ENCODE measurements at regions not wholly inside any gene's neighbourhood (a gene's known extent, or its start where the extent isn't known, plus 50 kb on each side); places are given as distances from the start of the nearest gene placed in this dataset.
"Not testable (repeated sequence)": the region's sequence is repeated elsewhere in the genome, so short reads cannot be mapped to it uniquely, and the experiment has no call there.

GRCh38 chr6:142645663-142646062 is 299.3 kb downstream of the HIVEP2 start:
- no peak for DNase-seq (ENCODE audit: low spot score)
- H3K4me3 Mint-ChIP-seq (ENCODE audit: unreplicated experiment) = no peak overlapping the region
- H3K9me3 Mint-ChIP-seq (ENCODE audit: unreplicated experiment) = no peaks in the 10 kb centered on the region
- H3K27ac Mint-ChIP-seq (ENCODE audit: unreplicated experiment) = no peak overlapping the region
- peaks cover 10% of the 10 kb centered on the region for H3K4me1 Mint-ChIP-seq (ENCODE audit: unreplicated experiment)
- H3K36me3 Mint-ChIP-seq (ENCODE audit: low read depth, unreplicated experiment) = no peaks in the 10 kb centered on the region
- no peak for TF ChIP-seq CTCF (IDR thresholded peaks at IDR 0.05; ENCODE audit: unreplicated experiment)
- H3K27me3 Mint-ChIP-seq (ENCODE audit: unreplicated experiment) = no peaks in the 10 kb centered on the region

- Mint-ChIP-seq H3K4me1 (ENCODE audit: unreplicated experiment) (peaks cover 10% of the 10 kb centered on the region), H3K27me3 (ENCODE audit: unreplicated experiment) (no peaks in the 10 kb centered on the region), H3K27ac (ENCODE audit: unreplicated experiment) (no peak overlapping the region), H3K9me3 (ENCODE audit: unreplicated experiment) (no peaks in the 10 kb centered on the region), H3K36me3 (ENCODE audit: low read depth, unreplicated experiment) (no peaks in the 10 kb centered on the region), H3K4me3 (ENCODE audit: unreplicated experiment) (no peak overlapping the region)
- TF ChIP-seq CTCF (IDR thresholded peaks at IDR 0.05; ENCODE audit: unreplicated experiment) = no peak
- no peak for DNase-seq (ENCODE audit: low spot score)
Observed at GRCh38 chr6:142647449-142648035, 297.4 kb downstream of the HIVEP2 start.

DNA sequence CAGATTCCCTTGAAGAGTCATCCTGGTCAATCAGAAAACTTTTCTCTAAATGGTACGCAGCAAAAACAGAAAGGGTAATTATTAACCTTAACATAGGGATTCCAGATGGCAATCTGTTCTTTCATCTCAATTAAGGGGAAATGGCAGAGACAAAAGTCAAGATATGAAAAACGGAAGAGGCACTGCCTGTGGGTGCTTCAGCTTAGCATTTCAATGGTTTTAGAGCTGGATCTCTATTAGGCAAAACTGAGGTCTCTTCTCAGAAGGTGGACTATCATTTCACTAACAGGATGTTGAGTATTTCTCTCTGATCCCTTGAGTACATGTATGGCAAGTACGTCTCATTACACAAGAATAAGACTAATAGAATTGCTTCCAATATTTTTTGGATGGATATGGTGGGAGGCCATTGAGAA is 296.9 kb downstream of the HIVEP2 start:
- Mint-ChIP-seq H3K27me3 (ENCODE audit: unreplicated experiment) (peaks cover 1% of the 10 kb centered on the region), H3K36me3 (ENCODE audit: low read depth, unreplicated experiment) (no peaks in the 10 kb centered on the region), H3K4me3 (ENCODE audit: unreplicated experiment) (no peak overlapping the region), H3K4me1 (ENCODE audit: unreplicated experiment) (peaks cover 10% of the 10 kb centered on the region), H3K27ac (ENCODE audit: unreplicated experiment) (no peak overlapping the region), H3K9me3 (ENCODE audit: unreplicated experiment) (no peaks in the 10 kb centered on the region)
- TF ChIP-seq CTCF (IDR thresholded peaks at IDR 0.05; ENCODE audit: unreplicated experiment) = no peak
- no peak for DNase-seq (ENCODE audit: low spot score)

DNA sequence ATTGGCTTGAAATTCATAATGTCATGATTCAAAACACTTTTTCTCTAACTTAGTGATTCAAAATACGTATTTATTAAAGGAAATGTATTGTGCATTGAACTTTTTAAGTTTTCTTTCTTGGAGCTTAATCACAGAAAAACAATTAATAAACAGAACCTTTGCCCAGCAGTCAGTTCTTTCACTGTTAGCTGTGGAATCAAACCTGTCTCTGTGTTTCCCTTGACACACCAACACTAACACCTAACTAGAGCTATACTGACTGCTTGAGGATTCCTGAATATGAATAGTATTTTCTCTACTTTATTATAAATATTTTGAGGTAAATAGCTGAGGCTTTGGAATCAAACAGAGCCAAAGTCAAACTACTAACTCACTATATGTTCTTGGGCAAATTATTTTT is 296.4 kb downstream of the HIVEP2 start:
- Mint-ChIP-seq H3K27me3 (ENCODE audit: unreplicated experiment) (peaks cover 1% of the 10 kb centered on the region), H3K4me3 (ENCODE audit: unreplicated experiment) (no peak overlapping the region), H3K9me3 (ENCODE audit: unreplicated experiment) (no peaks in the 10 kb centered on the region), H3K4me1 (ENCODE audit: unreplicated experiment) (peaks cover 10% of the 10 kb centered on the region), H3K36me3 (ENCODE audit: low read depth, unreplicated experiment) (no peaks in the 10 kb centered on the region), H3K27ac (ENCODE audit: unreplicated experiment) (no peak overlapping the region)
- no peak for DNase-seq (ENCODE audit: low spot score)
- TF ChIP-seq CTCF (IDR thresholded peaks at IDR 0.05; ENCODE audit: unreplicated experiment) = no peak

DNA sequence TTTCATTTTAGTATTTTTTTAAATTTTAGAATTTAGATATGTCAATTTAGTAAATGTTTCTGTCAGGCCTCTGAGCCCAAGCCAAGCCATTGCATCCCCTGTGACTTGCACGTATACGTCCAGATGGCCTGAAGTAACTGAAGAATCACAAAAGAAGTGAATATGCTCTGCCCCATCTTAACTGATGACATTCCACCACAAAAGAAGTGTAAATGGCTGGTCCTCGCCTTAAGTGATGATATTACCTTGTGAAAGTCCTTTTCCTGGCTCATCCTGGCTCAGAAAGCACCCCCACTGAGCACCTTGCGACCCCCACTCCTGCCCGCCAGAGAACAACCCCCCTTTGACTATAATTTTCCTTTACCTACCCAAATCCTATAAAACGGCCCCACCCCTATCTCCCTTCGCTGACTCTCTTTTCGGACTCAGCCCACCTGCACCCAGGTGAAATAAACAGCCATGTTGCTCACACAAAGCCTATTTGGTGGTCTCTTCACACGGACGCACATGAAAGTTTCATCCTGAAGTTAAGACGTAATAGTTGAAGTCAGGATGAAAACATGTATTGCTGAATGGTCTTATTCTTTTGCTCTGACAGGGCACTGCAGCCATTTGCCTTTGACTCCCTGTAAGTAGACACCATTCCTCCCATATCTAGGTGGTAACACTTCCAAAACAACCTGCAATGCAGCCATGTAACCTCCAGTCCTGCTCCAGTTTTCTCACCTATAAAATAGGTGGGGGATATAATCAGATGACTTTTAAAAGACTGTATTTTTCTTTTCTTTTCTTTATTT is 295.3 kb downstream of the HIVEP2 start:
- not testable (repeated sequence) for H3K27ac Mint-ChIP-seq (ENCODE audit: unreplicated experiment); H3K9me3 Mint-ChIP-seq (ENCODE audit: unreplicated experiment); H3K4me1 Mint-ChIP-seq (ENCODE audit: unreplicated experiment); H3K36me3 Mint-ChIP-seq (ENCODE audit: low read depth, unreplicated experiment); H3K4me3 Mint-ChIP-seq (ENCODE audit: unreplicated experiment); H3K27me3 Mint-ChIP-seq (ENCODE audit: unreplicated experiment); DNase-seq (ENCODE audit: low spot score)

Measured in endothelial cell (in vitro differentiated cells).